Neuron (in vitro differentiated cells): ENCODE measurements at regions not wholly inside any gene's neighbourhood (a gene's known extent, or its start where the extent isn't known, plus 50 kb on each side); places are given as distances from the start of the nearest gene placed in this dataset.
A peak's percentile ranks its signal among the peaks of the same experiment; 100 is the strongest.

Experiments used
- H2AFZ ChIP-seq: one replicate; pipeline ENCODE4 v1.6.1; 2013; ENCODE audit warnings: low read depth, mild to moderate bottlenecking, inconsistent platforms, low read length, moderate library complexity
- H3K27me3 ChIP-seq: one replicate; pipeline ENCODE4 v1.6.1; 2013; ENCODE audit warnings: low read length; ENCODE audit not compliant: insufficient read depth
- H3K36me3 ChIP-seq: one replicate; pipeline ENCODE4 v1.6.1; 2013; ENCODE audit warnings: low read length; ENCODE audit not compliant: insufficient read depth
- H3K4me1 ChIP-seq: one replicate; pipeline ENCODE4 v1.6.1; 2013; ENCODE audit warnings: low read length; ENCODE audit not compliant: insufficient read depth
- H3K4me3 ChIP-seq: 2 replicates; pipeline ENCODE4 v1.5.1; 2013; ENCODE audit warnings: mild to moderate bottlenecking, low read length, moderate library complexity
- H3K9me3 ChIP-seq: one replicate; pipeline ENCODE4 v1.6.1; 2013; ENCODE audit warnings: low read length

- Histone ChIP-seq H3K4me1 (peaks cover 8% of the 10 kb centered on the region), H3K4me3 (no peak overlapping the region), H3K27me3 (no peaks in the 10 kb centered on the region), H3K9me3 (no peaks in the 10 kb centered on the region), H3K36me3 (no peaks in the 10 kb centered on the region), H2AFZ (no peak overlapping the region)
These were observed 64.3 kb upstream of the VTCN1 start for GRCh38 chr1:117275055-117275454.

GRCh38 chr1:117271959-117272358 is 61.2 kb upstream of the VTCN1 start:
- Histone ChIP-seq H3K36me3 (no peaks in the 10 kb centered on the region), H3K9me3 (no peaks in the 10 kb centered on the region), H2AFZ (peak overlapping the region; percentile 89), H3K4me3 (no peak overlapping the region), H3K27me3 (no peaks in the 10 kb centered on the region), H3K4me1 (peaks cover 17% of the 10 kb centered on the region)

GRCh38 chr1:117271129-117271528 is 60.4 kb upstream of the VTCN1 start:
- no peaks in the 10 kb centered on the region for H3K36me3 ChIP-seq
- peaks cover 18% of the 10 kb centered on the region for H3K4me1 ChIP-seq
- H3K9me3 ChIP-seq, result peaks cover 3% of the 10 kb centered on the region
- no peak overlapping the region for H2AFZ ChIP-seq
- H3K27me3 ChIP-seq, result no peaks in the 10 kb centered on the region
- H3K4me3 ChIP-seq, result no peak overlapping the region

- H3K4me3 ChIP-seq, result no peak overlapping the region
These were observed 60.0 kb upstream of the VTCN1 start for GRCh38 chr1:117270679-117271078.

GRCh38 chr1:117268535-117269455 is 58.1 kb upstream of the VTCN1 start:
- Histone ChIP-seq H2AFZ (no peak overlapping the region), H3K4me3 (no peak overlapping the region), H3K4me1 (peaks cover 18% of the 10 kb centered on the region), H3K36me3 (no peaks in the 10 kb centered on the region), H3K9me3 (peaks cover 3% of the 10 kb centered on the region), H3K27me3 (no peaks in the 10 kb centered on the region)

More at GRCh38 chr1:117270679-117271078, 60.0 kb upstream of the VTCN1 start:
- H3K4me1 ChIP-seq, result peaks cover 18% of the 10 kb centered on the region
- H2AFZ ChIP-seq, result no peak overlapping the region
- H3K9me3 ChIP-seq, result peaks cover 3% of the 10 kb centered on the region
- H3K27me3 ChIP-seq, result no peaks in the 10 kb centered on the region
- H3K36me3 ChIP-seq, result no peaks in the 10 kb centered on the region

GRCh38 chr1:117267232-117267774 is 56.6 kb upstream of the VTCN1 start:
- Histone ChIP-seq H3K4me3 (no peak overlapping the region), H2AFZ (peak overlapping the region; percentile 27), H3K4me1 (peaks cover 18% of the 10 kb centered on the region), H3K27me3 (no peaks in the 10 kb centered on the region), H3K36me3 (no peaks in the 10 kb centered on the region), H3K9me3 (peaks cover 3% of the 10 kb centered on the region)

- peaks cover 3% of the 10 kb centered on the region for H3K4me1 ChIP-seq
- no peak overlapping the region for H2AFZ ChIP-seq
- no peak overlapping the region for H3K4me3 ChIP-seq
- no peaks in the 10 kb centered on the region for H3K27me3 ChIP-seq
- peaks cover 14% of the 10 kb centered on the region for H3K9me3 ChIP-seq
- H3K36me3 ChIP-seq, result no peaks in the 10 kb centered on the region
These were observed 52.2 kb upstream of the VTCN1 start for GRCh38 chr1:117262976-117263375.

- no peak overlapping the region for H3K4me3 ChIP-seq
- no peaks in the 10 kb centered on the region for H3K27me3 ChIP-seq
- peaks cover 12% of the 10 kb centered on the region for H3K9me3 ChIP-seq
- no peak overlapping the region for H2AFZ ChIP-seq
- no peaks in the 10 kb centered on the region for H3K36me3 ChIP-seq
- no peaks in the 10 kb centered on the region for H3K4me1 ChIP-seq
These were observed 50.7 kb upstream of the VTCN1 start for GRCh38 chr1:117261424-117261785.

GRCh38 chr1:117260761-117261423 is 50.2 kb upstream of the VTCN1 start:
- Histone ChIP-seq H2AFZ (no peak overlapping the region), H3K27me3 (no peaks in the 10 kb centered on the region), H3K4me3 (no peak overlapping the region), H3K4me1 (no peaks in the 10 kb centered on the region), H3K36me3 (no peaks in the 10 kb centered on the region), H3K9me3 (peaks cover 12% of the 10 kb centered on the region)
